Mucosa of descending colon (tissue), 3 donors: ENCODE measurements at regions not wholly inside any gene's neighbourhood (a gene's known extent, or its start where the extent isn't known, plus 50 kb on each side); places are given as distances from the start of the nearest gene placed in this dataset.

Experiments
- ATAC-seq: fragments of 200-7000 bp; cut with Tn5 transposase; one replicate; pipeline ENCODE4 v1.9.1; 2020; ENCODE audit warnings: mild to moderate bottlenecking, moderate library complexity
- DNase-seq, 3 donors: peaks; one replicate each; pipeline ENCODE4 v3.0.0-alpha.2; 2020
- H3K36me3 ChIP-seq: fragments of 200-600 bp; one replicate; pipeline ENCODE4 v1.8.0; 2021; ENCODE audit warnings: low read depth, mild to moderate bottlenecking
- H3K4me1 ChIP-seq: fragments of 200-600 bp; one replicate; pipeline ENCODE4 v1.8.0; 2021; ENCODE audit warnings: low read depth, mild to moderate bottlenecking
- H3K4me3 ChIP-seq: fragments of 200-600 bp; one replicate; pipeline ENCODE4 v1.8.0; 2021; ENCODE audit warnings: mild to moderate bottlenecking
- H3K9me3 ChIP-seq: fragments of 200-600 bp; one replicate; pipeline ENCODE4 v1.8.0; 2021; ENCODE audit warnings: mild to moderate bottlenecking
- CTCF ChIP-seq: fragments of 200-600 bp; IDR thresholded peaks from one replicate; pipeline ENCODE4 v1.8.0; 2022; ENCODE audit warnings: antibody characterized with exemption, mild to moderate bottlenecking
- intact Hi-C, 2 donors: fragments of 100-400 bp; cut with DNase I in 1 of 2; cut with micrococcal nuclease in 1 of 2; formaldehyde crosslinking; loops; one replicate each; pipeline versions ENCODE4 v1.11.0 to v1.11.1; 2022; cut with DNase I, micrococcal nuclease
- donor health status: DM: no; HTN: no; CAD: no; lungs with moderate emphysema.
- donor health status: DM: no; HTN: no; CAD: no.
- donor health status: DM: no; HTN: yes; CAD: no.

GRCh38 chr13:102945886-102946285 is 100.1 kb downstream of the ERCC5 start:
- DNase-seq (no peak), ATAC-seq (no peak)
- no peak for TF ChIP-seq CTCF
- Histone ChIP-seq H3K9me3 (no peaks in the 10 kb centered on the region), H3K36me3 (no peaks in the 10 kb centered on the region), H3K4me1 (peaks cover 2% of the 10 kb centered on the region), H3K4me3 (no peak overlapping the region)
- intact Hi-C loops: no loop called here

GRCh38 chr13:102945324-102945815 is 99.5 kb downstream of the ERCC5 start:
- no peak for DNase-seq
- H3K4me3 ChIP-seq: no peak overlapping the region
- TF ChIP-seq CTCF: no peak
- ATAC-seq: peak; percentile 61
- peaks cover 2% of the 10 kb centered on the region for H3K4me1 ChIP-seq
- intact Hi-C loops: no loop called here
- no peaks in the 10 kb centered on the region for H3K36me3 ChIP-seq
- peaks cover 2% of the 10 kb centered on the region for H3K9me3 ChIP-seq

- TF ChIP-seq CTCF: no peak
- ATAC-seq: no peak
- intact Hi-C loops: no loop called here
- no peak for DNase-seq
- peaks cover 3% of the 10 kb centered on the region for H3K9me3 ChIP-seq
- no peak overlapping the region for H3K4me3 ChIP-seq
- H3K36me3 ChIP-seq: no peaks in the 10 kb centered on the region
- H3K4me1 ChIP-seq: peaks cover 2% of the 10 kb centered on the region
Observed at GRCh38 chr13:102944821-102945220, 99.0 kb downstream of the ERCC5 start.

- no peak overlapping the region for H3K4me3 ChIP-seq
- TF ChIP-seq CTCF: no peak
- ATAC-seq (no peak), DNase-seq (no peak)
- H3K4me1 ChIP-seq: no peaks in the 10 kb centered on the region
- H3K9me3 ChIP-seq: peaks cover 3% of the 10 kb centered on the region
- intact Hi-C loops: no loop called here
- no peaks in the 10 kb centered on the region for H3K36me3 ChIP-seq
Observed at GRCh38 chr13:102940770-102941169, 94.9 kb downstream of the ERCC5 start.

GRCh38 chr13:102940143-102940542 is 94.3 kb downstream of the ERCC5 start:
- intact Hi-C loops: no loop called here
- ATAC-seq: no peak
- DNase-seq: no peak

More at GRCh38 chr13:102940143-102940542, 94.3 kb downstream of the ERCC5 start:
- Histone ChIP-seq H3K4me1 (no peaks in the 10 kb centered on the region), H3K9me3 (peaks cover 3% of the 10 kb centered on the region), H3K4me3 (no peak overlapping the region), H3K36me3 (no peaks in the 10 kb centered on the region)
- TF ChIP-seq CTCF: no peak
